ENCODE measurements at regions not wholly inside any gene's neighbourhood (a gene's known extent, or its start where the extent isn't known, plus 50 kb on each side); places are given as distances from the start of the nearest gene placed in this dataset.

DNA sequence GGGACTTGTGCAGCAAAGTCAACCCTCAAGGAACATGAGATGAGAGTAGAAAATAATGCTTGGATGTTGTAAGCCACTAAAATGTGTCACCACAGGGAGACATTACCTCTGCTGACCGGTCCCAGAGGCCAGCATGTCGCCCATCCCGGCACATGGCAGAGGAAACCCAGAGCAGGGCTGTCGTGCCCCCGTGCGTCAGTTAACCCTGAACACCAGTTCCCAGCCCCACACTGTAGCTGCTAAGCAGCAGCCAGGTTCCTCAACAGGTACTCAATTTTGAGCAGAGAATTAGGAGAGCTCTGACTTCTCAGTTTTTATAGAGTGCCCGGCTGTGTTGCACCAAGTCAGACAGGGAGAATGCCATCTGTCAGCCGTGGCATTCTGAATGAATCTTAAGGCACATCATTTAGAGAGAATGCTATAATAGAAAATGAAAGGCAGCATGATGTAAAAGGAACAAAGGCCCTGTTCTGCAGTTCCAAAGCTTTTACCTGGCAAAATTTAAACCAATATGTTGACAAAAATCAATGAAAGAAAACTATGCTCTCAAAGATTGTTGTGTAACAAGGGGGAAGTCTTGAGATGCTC is 307.9 kb downstream of the METTL4 start:
- H3K4me3 ChIP-seq (ENCODE audit: low read depth, low read length), result no peak overlapping the region
- DNase-seq (ENCODE audit: low read depth), result no peak
- TF ChIP-seq, protein P1, sequence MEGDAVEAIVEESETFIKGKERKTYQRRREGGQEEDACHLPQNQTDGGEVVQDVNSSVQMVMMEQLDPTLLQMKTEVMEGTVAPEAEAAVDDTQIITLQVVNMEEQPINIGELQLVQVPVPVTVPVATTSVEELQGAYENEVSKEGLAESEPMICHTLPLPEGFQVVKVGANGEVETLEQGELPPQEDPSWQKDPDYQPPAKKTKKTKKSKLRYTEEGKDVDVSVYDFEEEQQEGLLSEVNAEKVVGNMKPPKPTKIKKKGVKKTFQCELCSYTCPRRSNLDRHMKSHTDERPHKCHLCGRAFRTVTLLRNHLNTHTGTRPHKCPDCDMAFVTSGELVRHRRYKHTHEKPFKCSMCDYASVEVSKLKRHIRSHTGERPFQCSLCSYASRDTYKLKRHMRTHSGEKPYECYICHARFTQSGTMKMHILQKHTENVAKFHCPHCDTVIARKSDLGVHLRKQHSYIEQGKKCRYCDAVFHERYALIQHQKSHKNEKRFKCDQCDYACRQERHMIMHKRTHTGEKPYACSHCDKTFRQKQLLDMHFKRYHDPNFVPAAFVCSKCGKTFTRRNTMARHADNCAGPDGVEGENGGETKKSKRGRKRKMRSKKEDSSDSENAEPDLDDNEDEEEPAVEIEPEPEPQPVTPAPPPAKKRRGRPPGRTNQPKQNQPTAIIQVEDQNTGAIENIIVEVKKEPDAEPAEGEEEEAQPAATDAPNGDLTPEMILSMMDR (IDR thresholded peaks at IDR 0.05; ENCODE audit: low read depth, low read length, missing control alignments), result no peak

DNA sequence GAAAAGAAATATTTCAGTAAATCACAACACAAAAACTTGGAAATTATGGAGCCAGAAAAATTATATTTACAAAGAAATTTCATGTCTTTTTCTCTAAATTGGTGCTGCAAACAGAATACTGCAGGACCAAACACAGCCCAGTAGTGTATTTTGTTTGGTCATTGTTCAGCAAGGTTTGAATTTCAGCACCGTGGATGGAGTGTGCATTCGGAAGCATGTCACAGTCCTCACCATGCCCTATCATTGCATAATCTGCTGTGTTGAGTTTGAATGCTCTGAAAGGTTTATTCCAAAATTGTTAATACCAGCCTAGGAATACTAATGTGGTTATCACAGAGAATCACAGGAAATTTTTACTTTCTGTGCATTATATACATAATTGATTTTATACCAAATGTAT is 296.7 kb downstream of the METTL4 start:
- no peak overlapping the region for H3K4me3 ChIP-seq (ENCODE audit: low read depth, low read length)
- DNase-seq (ENCODE audit: low read depth), result no peak
- TF ChIP-seq, protein P1 (IDR thresholded peaks at IDR 0.05; ENCODE audit: low read depth, low read length, missing control alignments), result no peak

DNA sequence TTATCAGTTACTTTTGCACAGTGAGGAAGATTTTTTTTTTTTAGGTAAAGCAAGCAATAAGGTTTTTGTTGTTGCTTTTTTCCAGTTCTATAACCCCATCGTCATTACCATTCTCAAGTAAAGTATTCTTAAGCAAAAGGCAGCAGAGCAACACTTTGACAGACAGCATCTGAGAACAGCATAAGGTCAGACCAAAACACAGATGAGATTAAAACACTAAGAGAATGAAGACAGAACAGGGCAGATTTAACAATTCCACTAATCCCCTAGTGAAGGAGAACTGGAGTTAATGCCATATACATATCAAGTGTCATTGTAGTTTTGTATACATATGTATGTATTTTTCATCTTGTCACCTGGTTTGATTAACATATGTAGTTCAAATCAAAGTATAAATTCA is 290.2 kb downstream of the METTL4 start:
- TF ChIP-seq, protein P1 (IDR thresholded peaks at IDR 0.05; ENCODE audit: low read depth, low read length, missing control alignments), result no peak
- DNase-seq (ENCODE audit: low read depth), result no peak
- no peak overlapping the region for H3K4me3 ChIP-seq (ENCODE audit: low read depth, low read length)

DNA sequence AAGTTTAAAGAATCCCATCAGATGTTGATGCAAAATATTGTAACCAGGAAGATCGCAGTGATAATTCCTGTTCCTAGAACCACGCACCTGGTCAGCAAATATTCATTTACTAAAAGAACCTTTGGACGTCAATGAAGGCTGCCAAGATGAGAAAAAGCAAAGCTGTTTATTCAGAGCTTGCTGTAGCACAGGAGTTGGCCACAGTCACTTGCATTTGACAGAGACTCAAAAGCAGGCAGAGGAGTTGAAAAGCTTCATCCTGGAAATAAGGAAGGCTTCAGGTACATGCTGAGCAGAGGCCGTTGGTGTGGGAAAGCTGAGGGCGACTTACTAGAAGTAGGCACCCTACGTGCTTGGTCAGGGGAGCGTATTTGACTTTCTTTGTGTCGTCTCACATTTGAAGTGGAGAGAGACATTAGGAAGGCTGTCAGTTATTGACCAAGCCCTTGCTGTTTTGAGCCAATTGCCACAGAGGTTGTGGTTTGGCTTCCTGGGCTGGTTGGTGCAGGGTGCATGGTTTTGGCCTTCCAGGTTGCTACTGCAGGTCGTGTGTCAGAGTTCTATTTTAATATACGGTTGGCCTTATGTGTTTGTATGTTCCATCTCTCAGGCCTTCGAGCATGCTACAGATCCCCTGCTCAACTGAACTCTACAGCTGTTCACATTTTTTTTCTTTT is 289.6 kb downstream of the METTL4 start:
- no peak overlapping the region for H3K4me3 ChIP-seq (ENCODE audit: low read depth, low read length)
- TF ChIP-seq, protein P1 (IDR thresholded peaks at IDR 0.05; ENCODE audit: low read depth, low read length, missing control alignments), result no peak
- no peak for DNase-seq (ENCODE audit: low read depth)

DNA sequence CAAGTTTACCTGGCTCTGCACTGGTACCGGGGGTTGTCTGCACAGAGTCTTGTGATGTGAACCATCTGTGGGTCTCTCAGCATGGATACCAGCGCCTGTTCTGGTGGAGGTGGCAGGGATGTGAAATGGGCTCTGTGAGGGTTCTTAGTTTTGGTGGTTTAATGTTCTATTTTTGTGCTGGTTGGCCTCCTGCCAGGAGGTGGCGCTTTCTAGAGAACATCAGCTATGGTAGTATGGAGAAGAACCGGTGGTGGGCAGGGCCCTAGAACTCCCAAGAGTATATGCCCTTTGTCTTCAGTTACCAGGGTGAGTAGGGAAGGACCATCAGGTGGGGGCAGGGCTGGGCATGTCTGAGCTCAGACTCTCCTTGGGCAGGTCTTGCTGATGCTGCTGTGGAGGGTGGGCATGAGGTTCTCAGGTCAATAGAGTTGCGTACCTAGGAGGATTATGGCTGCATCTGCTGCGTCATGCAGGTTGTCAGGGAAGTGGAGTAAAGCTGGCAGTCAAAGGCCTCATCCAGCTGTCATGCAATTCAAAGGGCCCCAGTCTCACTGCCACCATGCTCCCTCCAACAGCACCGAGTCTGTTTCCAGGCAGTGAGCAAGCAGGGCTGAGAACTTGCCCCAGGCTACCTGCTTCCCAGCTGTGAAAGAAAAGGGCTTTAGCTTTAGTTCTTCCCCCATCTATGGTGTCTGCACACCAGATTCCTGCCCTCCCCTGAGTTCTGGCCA is 278.0 kb downstream of the METTL4 start:
- DNase-seq (ENCODE audit: low read depth), result no peak
- no peak overlapping the region for H3K4me3 ChIP-seq (ENCODE audit: low read depth, low read length)
- TF ChIP-seq, protein P1 (IDR thresholded peaks at IDR 0.05; ENCODE audit: low read depth, low read length, missing control alignments), result peak; percentile 21

DNA sequence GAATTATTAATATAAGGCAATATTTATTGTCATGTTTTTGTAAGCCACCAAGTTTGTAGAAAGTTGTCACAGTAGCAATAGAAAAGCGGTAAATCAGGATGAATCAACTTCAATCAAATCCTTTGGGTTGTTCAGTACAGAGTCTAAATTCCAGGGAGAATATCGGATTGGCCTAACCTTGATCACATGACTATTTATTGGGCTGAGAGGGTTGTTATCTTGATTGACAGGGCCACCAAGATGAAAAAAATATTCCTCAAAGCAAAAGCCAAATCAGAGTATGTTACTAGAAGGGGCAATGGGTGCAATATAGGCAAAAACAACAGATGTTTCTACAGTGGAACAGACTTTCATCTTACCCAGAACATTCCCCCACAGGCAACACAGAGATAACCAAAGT is 270.0 kb downstream of the METTL4 start:
- TF ChIP-seq, protein P1 (IDR thresholded peaks at IDR 0.05; ENCODE audit: low read depth, low read length, missing control alignments), result no peak
- no peak overlapping the region for H3K4me3 ChIP-seq (ENCODE audit: low read depth, low read length)
- DNase-seq (ENCODE audit: low read depth), result no peak

Measured in GM12864 (cell line).